GM23338 (cell line): ENCODE measurements at regions not wholly inside any gene's neighbourhood (a gene's known extent, or its start where the extent isn't known, plus 50 kb on each side); places are given as distances from the start of the nearest gene placed in this dataset.

Experiments used
- ATAC-seq: fragments of 200-7000 bp; cut with Tn5 transposase; 3 replicates; pipeline ENCODE4 v1.9.1; 2020
- DNase-seq: peaks from one replicate; pipeline ENCODE4 v3.0.0-alpha.2; 2015; ENCODE audit warnings: low spot score
- H2AFZ ChIP-seq: fragments of 200-600 bp; sonication (generic); 2 replicates; pipeline ENCODE4 v1.8.0; 2016; ENCODE audit warnings: antibody characterized with exemption, mild to moderate bottlenecking, moderate library complexity
- H3F3A ChIP-seq: fragments of 200-600 bp; sonication (generic); replicated peaks from 2 replicates; pipeline ENCODE4 v1.8.0; 2017; ENCODE audit warnings: antibody characterized with exemption, mixed run types, low read depth
- H3K27ac ChIP-seq: fragments of 200-600 bp; sonication (generic); 2 replicates; pipeline ENCODE4 v1.6.1; 2016; ENCODE audit warnings: low read depth
- H3K27me3 ChIP-seq: fragments of 200-600 bp; sonication (generic); 2 replicates; pipeline ENCODE4 v1.8.0; 2016; ENCODE audit warnings: mild to moderate bottlenecking, mixed run types, moderate library complexity; ENCODE audit not compliant: insufficient read depth
- H3K36me3 ChIP-seq: fragments of 200-600 bp; sonication (generic); 2 replicates; pipeline ENCODE4 v1.8.0; 2016; ENCODE audit warnings: mild to moderate bottlenecking; ENCODE audit not compliant: insufficient read depth
- H3K4me1 ChIP-seq: fragments of 200-600 bp; sonication (generic); 2 replicates; pipeline ENCODE4 v1.8.0; 2016; ENCODE audit warnings: mild to moderate bottlenecking, moderate library complexity; ENCODE audit not compliant: insufficient read depth
- H3K4me2 ChIP-seq: fragments of 200-600 bp; sonication (generic); 2 replicates; pipeline ENCODE4 v1.7.1; 2017; ENCODE audit warnings: mixed run types
- H3K4me3 ChIP-seq: fragments of 200-600 bp; sonication (generic); 2 replicates; pipeline ENCODE4 v1.6.1; 2016; ENCODE audit warnings: mixed run types
- H3K79me2 ChIP-seq: fragments of 200-600 bp; sonication (generic); replicated peaks from 2 replicates; pipeline ENCODE4 v1.8.0; 2017; ENCODE audit warnings: mild to moderate bottlenecking; ENCODE audit not compliant: insufficient read depth
- H3K9me2 ChIP-seq: fragments of 200-600 bp; sonication (generic); 2 replicates; pipeline ENCODE4 v1.8.0; 2017; ENCODE audit not compliant: insufficient read depth
- H4K20me1 ChIP-seq: fragments of 200-600 bp; sonication (generic); replicated peaks from 2 replicates; pipeline ENCODE4 v1.8.0; 2017; ENCODE audit warnings: mild to moderate bottlenecking; ENCODE audit not compliant: insufficient read depth
- H3K27ac Mint-ChIP-seq: 2 replicates; pipeline ENCODE4 v1.8.0; 2020; ENCODE audit warnings: inconsistent platforms, mild to moderate bottlenecking, moderate library complexity, mixed read lengths
- H3K27me3 Mint-ChIP-seq: 3 replicates; pipeline ENCODE4 v1.8.0; 2022; ENCODE audit warnings: low read depth, mild to moderate bottlenecking, moderate library complexity, mixed read lengths, inconsistent platforms; ENCODE audit not compliant: insufficient read depth, poor library complexity
- H3K36me3 Mint-ChIP-seq: 3 replicates; pipeline ENCODE4 v1.8.0; 2021; ENCODE audit warnings: low read depth, mild to moderate bottlenecking, inconsistent platforms, moderate library complexity, mixed read lengths
- H3K4me1 Mint-ChIP-seq: 3 replicates; pipeline ENCODE4 v1.8.0; 2020; ENCODE audit warnings: mild to moderate bottlenecking, inconsistent platforms, mixed read lengths
- H3K4me3 Mint-ChIP-seq: 3 replicates; pipeline ENCODE4 v1.8.0; 2021; ENCODE audit warnings: moderate library complexity, mild to moderate bottlenecking, inconsistent platforms, mixed read lengths
- H3K9me3 Mint-ChIP-seq: 3 replicates; pipeline ENCODE4 v1.8.0; 2020; ENCODE audit warnings: moderate library complexity, mild to moderate bottlenecking, inconsistent platforms, mixed read lengths
- CREB1 ChIP-seq: fragments of 250-450 bp; sonication (Bioruptor Pico); IDR thresholded peaks from 2 replicates; pipeline ENCODE4 v1.5.0; 2020; ENCODE audit warnings: low read depth, mild to moderate bottlenecking, moderate library complexity
- EZH2 ChIP-seq: fragments of 200-600 bp; sonication (generic); IDR thresholded peaks from one replicate; pipeline ENCODE4 v1.8.0; 2017; ENCODE audit warnings: antibody characterized with exemption, mild to moderate bottlenecking, low read depth; ENCODE audit not compliant: unreplicated experiment
- EZH2phosphoT487 ChIP-seq: fragments of 200-600 bp; sonication (generic); IDR thresholded peaks from one replicate; pipeline ENCODE4 v1.8.1; 2018; ENCODE audit warnings: antibody characterized with exemption; ENCODE audit not compliant: unreplicated experiment
- JUNB ChIP-seq: IDR thresholded peaks from one replicate; pipeline ENCODE4 v1.6.1; 2016; ENCODE audit warnings: antibody characterized with exemption; ENCODE audit not compliant: unreplicated experiment
- NANOG ChIP-seq: IDR thresholded peaks from 2 replicates; pipeline ENCODE4 v1.6.1; 2016; ENCODE audit warnings: antibody characterized with exemption, borderline replicate concordance
- POLR2AphosphoS5 ChIP-seq: IDR thresholded peaks from 2 replicates; pipeline ENCODE4 v1.6.1; 2016; ENCODE audit warnings: antibody characterized with exemption, low read depth
- STAT1 ChIP-seq: IDR thresholded peaks from one replicate; pipeline ENCODE4 v1.6.1; 2016; ENCODE audit warnings: antibody characterized with exemption; ENCODE audit not compliant: unreplicated experiment
- ZNF114 ChIP-seq: fragments of 250-450 bp; sonication (Bioruptor Pico); IDR thresholded peaks from 2 replicates; pipeline ENCODE4 v1.5.0; 2020; ENCODE audit warnings: mild to moderate bottlenecking, moderate library complexity
- ZNF331 ChIP-seq: fragments of 250-450 bp; sonication (Bioruptor Pico); IDR thresholded peaks from 2 replicates; pipeline ENCODE4 v1.5.0; 2020; ENCODE audit warnings: low read depth, mild to moderate bottlenecking, moderate library complexity
- TF ChIP-seq, protein P1 (sequence below): fragments of 250-450 bp; sonication (Bioruptor Pico); IDR thresholded peaks from 2 replicates; pipeline ENCODE4 v1.5.0; 2020; ENCODE audit warnings: mild to moderate bottlenecking, moderate library complexity
- TF ChIP-seq, protein P2 (sequence below): IDR thresholded peaks from 2 replicates; pipeline ENCODE4 v1.6.1; 2016; ENCODE audit warnings: antibody characterized with exemption
- TF ChIP-seq, protein P3 (sequence below), 2 experiments: fragments of 200-600 bp in 1 of 2; sonication (generic) in 1 of 2; conservative IDR thresholded peaks; 2 replicates each; pipeline versions ENCODE4 v1.5.1 to v1.6.1; 2016 to 2017; ENCODE audit warnings: antibody characterized with exemption in 2 of 2, low read depth in 2 of 2, mild to moderate bottlenecking in 2 of 2, moderate library complexity in 1 of 2
- TF ChIP-seq, protein P4 (sequence below): IDR thresholded peaks from one replicate; pipeline ENCODE4 v1.6.1; 2018; ENCODE audit warnings: antibody characterized with exemption; ENCODE audit not compliant: unreplicated experiment

DNA sequence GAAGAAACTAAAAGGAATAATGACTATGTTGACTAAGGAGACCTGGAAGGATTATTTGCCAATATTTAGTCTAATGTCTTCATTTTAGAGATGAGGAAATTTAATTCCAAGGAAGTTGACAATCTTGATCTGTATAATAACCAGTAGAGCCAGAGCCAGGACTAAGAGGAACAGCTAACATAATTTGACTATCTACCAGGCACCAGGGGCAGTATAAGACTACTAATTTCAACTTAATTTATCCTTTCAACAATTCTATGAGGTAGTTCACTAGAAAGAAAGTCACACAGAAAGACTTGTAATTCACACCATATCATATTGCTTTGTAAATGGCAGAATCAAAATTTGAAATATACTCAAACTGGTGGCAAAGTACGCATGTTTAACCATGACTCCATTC lies 273.0 kb upstream of the STXBP5 start:
- Histone ChIP-seq H3F3A (no peaks in the 10 kb centered on the region), H3K4me2 (no peak overlapping the region), H3K36me3 (no peaks in the 10 kb centered on the region), H3K9me2 (peaks cover 10% of the 10 kb centered on the region; the same call in 1 of the 2 replicates), H3K79me2 (no peaks in the 10 kb centered on the region), H3K4me3 (no peak overlapping the region), H3K27me3 (no peaks in the 10 kb centered on the region), H3K4me1 (no peaks in the 10 kb centered on the region), H4K20me1 (no peaks in the 10 kb centered on the region), H2AFZ (no peak overlapping the region), H3K27ac (no peak overlapping the region)
- Mint-ChIP-seq H3K9me3 (no peaks in the 10 kb centered on the region; the same call in 2 of the 3 replicates), H3K4me3 (no peak overlapping the region), H3K4me1 (no peaks in the 10 kb centered on the region), H3K36me3 (no peaks in the 10 kb centered on the region; the same call in 2 of the 3 replicates), H3K27ac (no peak overlapping the region), H3K27me3 (no peaks in the 10 kb centered on the region)
- ATAC-seq (no peak), DNase-seq (no peak)
- TF ChIP-seq JUNB (no peak), EZH2 (no peak), ZNF114 (CRISPR knock-in tag) (no peak), ZNF331 (CRISPR knock-in tag) (no peak), EZH2phosphoT487 (no peak), POLR2AphosphoS5 (no peak), STAT1 (no peak), NANOG (no peak), CREB1 (CRISPR knock-in tag) (no peak)
- TF ChIP-seq, protein P1, sequence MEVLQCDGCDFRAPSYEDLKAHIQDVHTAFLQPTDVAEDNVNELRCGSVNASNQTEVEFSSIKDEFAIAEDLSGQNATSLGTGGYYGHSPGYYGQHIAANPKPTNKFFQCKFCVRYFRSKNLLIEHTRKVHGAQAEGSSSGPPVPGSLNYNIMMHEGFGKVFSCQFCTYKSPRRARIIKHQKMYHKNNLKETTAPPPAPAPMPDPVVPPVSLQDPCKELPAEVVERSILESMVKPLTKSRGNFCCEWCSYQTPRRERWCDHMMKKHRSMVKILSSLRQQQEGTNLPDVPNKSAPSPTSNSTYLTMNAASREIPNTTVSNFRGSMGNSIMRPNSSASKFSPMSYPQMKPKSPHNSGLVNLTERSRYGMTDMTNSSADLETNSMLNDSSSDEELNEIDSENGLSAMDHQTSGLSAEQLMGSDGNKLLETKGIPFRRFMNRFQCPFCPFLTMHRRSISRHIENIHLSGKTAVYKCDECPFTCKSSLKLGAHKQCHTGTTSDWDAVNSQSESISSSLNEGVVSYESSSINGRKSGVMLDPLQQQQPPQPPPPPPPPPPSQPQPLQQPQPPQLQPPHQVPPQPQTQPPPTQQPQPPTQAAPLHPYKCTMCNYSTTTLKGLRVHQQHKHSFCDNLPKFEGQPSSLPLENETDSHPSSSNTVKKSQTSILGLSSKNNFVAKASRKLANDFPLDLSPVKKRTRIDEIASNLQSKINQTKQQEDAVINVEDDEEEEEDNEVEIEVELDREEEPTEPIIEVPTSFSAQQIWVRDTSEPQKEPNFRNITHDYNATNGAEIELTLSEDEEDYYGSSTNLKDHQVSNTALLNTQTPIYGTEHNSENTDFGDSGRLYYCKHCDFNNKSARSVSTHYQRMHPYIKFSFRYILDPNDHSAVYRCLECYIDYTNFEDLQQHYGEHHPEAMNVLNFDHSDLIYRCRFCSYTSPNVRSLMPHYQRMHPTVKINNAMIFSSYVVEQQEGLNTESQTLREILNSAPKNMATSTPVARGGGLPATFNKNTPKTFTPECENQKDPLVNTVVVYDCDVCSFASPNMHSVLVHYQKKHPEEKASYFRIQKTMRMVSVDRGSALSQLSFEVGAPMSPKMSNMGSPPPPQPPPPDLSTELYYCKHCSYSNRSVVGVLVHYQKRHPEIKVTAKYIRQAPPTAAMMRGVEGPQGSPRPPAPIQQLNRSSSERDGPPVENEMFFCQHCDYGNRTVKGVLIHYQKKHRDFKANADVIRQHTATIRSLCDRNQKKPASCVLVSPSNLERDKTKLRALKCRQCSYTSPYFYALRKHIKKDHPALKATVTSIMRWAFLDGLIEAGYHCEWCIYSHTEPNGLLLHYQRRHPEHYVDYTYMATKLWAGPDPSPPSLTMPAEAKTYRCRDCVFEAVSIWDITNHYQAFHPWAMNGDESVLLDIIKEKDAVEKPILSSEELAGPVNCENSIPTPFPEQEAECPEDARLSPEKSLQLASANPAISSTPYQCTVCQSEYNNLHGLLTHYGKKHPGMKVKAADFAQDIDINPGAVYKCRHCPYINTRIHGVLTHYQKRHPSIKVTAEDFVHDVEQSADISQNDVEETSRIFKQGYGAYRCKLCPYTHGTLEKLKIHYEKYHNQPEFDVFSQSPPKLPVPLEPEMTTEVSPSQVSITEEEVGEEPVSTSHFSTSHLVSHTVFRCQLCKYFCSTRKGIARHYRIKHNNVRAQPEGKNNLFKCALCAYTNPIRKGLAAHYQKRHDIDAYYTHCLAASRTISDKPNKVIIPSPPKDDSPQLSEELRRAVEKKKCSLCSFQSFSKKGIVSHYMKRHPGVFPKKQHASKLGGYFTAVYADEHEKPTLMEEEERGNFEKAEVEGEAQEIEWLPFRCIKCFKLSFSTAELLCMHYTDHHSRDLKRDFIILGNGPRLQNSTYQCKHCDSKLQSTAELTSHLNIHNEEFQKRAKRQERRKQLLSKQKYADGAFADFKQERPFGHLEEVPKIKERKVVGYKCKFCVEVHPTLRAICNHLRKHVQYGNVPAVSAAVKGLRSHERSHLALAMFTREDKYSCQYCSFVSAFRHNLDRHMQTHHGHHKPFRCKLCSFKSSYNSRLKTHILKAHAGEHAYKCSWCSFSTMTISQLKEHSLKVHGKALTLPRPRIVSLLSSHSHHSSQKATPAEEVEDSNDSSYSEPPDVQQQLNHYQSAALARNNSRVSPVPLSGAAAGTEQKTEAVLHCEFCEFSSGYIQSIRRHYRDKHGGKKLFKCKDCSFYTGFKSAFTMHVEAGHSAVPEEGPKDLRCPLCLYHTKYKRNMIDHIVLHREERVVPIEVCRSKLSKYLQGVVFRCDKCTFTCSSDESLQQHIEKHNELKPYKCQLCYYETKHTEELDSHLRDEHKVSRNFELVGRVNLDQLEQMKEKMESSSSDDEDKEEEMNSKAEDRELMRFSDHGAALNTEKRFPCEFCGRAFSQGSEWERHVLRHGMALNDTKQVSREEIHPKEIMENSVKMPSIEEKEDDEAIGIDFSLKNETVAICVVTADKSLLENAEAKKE, result no peak
- TF ChIP-seq, protein P2, sequence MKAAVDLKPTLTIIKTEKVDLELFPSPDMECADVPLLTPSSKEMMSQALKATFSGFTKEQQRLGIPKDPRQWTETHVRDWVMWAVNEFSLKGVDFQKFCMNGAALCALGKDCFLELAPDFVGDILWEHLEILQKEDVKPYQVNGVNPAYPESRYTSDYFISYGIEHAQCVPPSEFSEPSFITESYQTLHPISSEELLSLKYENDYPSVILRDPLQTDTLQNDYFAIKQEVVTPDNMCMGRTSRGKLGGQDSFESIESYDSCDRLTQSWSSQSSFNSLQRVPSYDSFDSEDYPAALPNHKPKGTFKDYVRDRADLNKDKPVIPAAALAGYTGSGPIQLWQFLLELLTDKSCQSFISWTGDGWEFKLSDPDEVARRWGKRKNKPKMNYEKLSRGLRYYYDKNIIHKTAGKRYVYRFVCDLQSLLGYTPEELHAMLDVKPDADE, result no peak
- TF ChIP-seq, protein P3, sequence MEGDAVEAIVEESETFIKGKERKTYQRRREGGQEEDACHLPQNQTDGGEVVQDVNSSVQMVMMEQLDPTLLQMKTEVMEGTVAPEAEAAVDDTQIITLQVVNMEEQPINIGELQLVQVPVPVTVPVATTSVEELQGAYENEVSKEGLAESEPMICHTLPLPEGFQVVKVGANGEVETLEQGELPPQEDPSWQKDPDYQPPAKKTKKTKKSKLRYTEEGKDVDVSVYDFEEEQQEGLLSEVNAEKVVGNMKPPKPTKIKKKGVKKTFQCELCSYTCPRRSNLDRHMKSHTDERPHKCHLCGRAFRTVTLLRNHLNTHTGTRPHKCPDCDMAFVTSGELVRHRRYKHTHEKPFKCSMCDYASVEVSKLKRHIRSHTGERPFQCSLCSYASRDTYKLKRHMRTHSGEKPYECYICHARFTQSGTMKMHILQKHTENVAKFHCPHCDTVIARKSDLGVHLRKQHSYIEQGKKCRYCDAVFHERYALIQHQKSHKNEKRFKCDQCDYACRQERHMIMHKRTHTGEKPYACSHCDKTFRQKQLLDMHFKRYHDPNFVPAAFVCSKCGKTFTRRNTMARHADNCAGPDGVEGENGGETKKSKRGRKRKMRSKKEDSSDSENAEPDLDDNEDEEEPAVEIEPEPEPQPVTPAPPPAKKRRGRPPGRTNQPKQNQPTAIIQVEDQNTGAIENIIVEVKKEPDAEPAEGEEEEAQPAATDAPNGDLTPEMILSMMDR (conservative IDR thresholded peaks at IDR 0.05; ENCODE audit: low read depth in 2 of 2), result no peak
- TF ChIP-seq, protein P4, sequence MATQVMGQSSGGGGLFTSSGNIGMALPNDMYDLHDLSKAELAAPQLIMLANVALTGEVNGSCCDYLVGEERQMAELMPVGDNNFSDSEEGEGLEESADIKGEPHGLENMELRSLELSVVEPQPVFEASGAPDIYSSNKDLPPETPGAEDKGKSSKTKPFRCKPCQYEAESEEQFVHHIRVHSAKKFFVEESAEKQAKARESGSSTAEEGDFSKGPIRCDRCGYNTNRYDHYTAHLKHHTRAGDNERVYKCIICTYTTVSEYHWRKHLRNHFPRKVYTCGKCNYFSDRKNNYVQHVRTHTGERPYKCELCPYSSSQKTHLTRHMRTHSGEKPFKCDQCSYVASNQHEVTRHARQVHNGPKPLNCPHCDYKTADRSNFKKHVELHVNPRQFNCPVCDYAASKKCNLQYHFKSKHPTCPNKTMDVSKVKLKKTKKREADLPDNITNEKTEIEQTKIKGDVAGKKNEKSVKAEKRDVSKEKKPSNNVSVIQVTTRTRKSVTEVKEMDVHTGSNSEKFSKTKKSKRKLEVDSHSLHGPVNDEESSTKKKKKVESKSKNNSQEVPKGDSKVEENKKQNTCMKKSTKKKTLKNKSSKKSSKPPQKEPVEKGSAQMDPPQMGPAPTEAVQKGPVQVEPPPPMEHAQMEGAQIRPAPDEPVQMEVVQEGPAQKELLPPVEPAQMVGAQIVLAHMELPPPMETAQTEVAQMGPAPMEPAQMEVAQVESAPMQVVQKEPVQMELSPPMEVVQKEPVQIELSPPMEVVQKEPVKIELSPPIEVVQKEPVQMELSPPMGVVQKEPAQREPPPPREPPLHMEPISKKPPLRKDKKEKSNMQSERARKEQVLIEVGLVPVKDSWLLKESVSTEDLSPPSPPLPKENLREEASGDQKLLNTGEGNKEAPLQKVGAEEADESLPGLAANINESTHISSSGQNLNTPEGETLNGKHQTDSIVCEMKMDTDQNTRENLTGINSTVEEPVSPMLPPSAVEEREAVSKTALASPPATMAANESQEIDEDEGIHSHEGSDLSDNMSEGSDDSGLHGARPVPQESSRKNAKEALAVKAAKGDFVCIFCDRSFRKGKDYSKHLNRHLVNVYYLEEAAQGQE, result no peak
